ENCODE measurements at regions not wholly inside any gene's neighbourhood (a gene's known extent, or its start where the extent isn't known, plus 50 kb on each side); places are given as distances from the start of the nearest gene placed in this dataset.

DNA sequence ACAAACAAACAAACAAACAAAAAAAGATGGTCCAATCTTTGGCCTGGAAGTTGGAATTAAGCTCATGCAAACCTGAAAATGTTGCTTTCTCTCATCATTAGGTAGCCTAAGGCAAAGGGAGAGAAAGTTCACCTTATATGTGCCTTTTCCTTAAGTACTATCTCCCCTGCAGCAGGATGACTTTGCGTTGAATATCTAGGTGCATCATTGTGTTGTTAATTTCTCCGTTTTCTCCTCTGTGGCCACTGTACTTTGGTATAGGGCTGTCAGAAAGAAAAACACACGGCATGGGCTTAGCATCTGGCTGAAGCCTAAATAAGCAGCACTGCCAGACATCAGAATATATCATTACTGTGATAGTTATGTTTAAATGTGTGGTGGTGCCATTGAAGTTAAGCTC lies 345.5 kb downstream of the BCAT1 start:
- DNase-seq (ENCODE audit: low spot score), result no peak

DNA sequence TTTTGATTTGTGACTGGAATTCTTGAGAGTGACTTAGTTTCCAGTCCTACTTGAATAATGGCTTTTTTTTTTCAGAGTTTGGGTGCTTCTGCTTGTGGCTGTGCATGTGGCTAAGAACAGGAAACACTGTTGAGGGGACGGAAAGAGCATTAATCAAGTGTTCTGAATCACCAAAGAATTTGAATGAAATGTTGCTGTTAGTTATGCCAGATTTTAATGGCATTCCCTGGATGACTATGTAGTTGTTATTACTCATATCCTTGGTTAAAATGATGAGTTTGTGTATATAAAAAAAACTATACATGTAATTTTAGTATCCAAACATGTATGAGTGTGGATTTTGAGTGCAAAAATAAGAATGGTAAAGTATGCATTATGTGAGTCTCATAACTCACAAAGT lies 347.9 kb downstream of the BCAT1 start:
- DNase-seq (ENCODE audit: low spot score), result peak; percentile 70

DNA sequence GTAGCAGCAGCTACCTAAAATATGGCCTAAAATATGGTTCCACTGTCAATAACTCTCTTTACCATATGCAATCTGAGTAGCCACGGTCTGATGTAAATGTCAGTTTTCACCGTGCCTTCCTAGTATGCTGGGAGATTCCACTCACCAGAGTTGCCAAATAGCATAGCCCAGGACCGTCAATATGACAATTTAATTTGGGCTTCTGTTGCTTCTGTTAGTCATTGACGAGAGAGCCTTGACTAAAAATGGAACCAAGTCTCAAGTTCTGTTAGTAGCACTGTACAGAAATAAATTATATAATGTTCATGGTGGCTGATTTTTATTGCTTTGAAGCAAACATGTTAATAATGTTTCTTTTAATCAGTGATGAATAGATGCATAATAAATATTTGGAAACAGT lies 348.4 kb downstream of the BCAT1 start:
- DNase-seq (ENCODE audit: low spot score), result no peak

DNA sequence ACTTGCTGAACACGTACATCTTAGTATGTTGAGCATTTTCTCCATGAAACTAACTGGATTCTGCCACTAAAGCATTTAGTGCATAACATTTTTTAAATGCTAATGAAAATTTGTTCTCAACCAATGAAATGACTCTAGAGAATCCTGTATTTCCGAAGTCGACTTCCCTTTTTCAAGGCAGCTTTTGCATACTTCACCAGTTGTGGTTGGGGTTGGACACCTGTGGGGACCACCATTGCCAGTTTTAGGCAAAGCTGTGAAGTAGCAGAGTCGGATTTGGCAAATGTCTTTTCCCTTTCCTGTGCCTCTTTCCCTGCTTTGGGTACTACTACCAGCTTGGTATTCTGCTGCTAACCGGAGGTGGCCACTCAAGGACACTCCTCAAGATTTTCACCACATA lies 349.2 kb downstream of the BCAT1 start:
- no peak for DNase-seq (ENCODE audit: low spot score)

DNA sequence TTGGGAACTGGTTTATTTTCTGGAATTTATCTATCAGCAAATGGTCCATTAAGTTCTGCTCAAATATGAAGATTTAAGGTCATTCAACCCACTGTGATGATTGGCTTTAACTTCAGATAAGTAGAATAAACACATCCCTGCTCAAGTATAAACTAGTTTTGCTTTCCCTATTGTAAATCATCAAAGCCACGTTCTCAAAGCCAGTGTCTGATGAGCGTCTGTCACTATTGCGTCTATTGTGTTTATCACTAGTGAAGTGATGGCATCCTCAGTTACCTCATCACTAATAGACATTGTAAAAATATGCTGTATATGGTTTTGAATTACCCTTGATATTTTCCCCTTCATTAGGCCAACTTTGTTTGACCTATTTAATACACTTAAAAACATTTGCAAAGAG lies 351.3 kb downstream of the BCAT1 start:
- DNase-seq (ENCODE audit: low spot score), result no peak

DNA sequence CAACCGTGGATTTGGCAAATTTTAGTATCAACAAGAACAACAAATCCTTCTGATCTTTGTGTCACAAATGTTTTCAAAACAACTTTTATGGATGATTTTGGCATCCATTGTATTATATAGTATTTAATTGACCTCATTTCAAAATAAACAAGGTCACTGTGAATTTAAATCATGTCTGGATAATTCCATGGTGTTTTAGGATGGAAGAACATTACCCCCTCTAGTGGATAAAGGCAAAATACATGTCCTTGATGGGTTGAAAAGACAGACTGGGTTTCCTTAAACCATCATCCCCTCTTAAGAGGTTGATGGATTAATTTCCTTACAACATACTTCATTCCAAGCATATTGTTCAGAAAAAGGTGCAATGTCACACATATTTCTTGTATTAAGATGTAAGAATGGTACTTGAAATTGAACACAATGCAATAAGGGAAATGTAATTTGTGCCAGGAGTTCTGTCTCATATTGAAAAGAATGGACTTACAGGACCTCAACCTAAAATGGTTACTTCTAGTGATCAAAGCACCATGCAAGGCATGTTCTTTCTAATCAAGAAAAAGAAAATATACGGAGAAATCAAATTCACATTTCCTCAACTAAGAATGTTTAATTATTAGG lies 352.0 kb downstream of the BCAT1 start:
- peak; percentile 27 for DNase-seq (ENCODE audit: low spot score)

DNA sequence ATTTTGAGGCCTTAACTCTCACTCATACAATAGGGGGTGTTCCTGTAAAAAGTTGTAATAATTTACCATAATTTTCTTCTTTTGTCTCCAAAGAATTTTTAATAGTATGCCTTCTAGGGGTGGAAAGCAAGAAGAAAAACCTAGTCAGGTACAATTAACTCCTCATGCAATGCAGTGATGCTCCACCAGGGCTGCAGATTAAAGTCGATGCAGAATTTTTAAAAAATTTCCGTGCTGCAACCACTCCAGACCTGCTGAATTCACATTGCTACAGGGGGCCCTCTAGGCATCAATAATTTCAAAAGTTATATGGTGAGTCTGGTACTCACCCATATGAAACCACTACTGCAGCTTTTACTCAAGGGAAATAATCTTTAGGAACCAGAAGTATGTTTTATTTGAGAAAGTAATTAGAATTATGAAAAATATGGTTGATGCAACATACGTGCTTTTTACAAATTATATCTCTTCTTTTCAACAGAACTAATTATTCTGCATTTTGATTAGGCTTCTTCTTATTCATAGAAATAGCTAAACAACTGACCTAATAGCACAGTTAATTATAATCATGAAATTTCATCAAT lies 353.2 kb downstream of the BCAT1 start:
- no peak for DNase-seq (ENCODE audit: low spot score)

DNA sequence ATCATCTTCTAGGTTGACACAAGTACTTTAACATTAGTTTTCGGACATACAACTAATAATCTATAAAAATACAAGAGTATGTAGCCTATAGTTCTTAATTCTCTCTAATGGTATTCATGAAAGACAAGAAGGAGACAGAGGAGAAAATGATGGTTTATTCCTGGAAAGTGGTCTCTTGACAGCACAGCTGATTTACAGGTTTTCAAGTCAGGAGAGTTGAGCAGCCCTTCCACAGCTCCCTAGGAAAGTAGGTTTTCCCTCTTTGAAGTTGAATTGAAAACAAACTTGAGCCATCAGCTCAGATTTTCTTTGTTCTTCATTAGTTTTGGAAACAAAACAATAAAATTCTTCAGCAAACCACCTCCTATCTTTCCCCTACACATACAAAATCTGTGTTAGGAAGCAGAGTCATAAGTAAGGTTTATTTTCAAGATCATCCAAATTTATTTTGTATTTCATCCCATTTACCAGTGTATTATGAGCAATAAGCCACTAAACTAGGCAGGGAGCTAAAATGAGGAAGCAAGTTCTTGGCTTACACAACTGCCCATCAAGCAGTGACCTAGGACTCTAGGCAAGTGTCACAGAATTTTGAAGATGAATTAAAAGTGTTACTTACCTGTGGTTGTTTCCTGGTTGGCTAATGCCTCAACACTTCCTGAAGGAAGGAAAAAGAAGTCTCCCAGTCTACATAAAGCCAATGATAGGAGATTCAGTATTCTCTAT lies 357.0 kb downstream of the BCAT1 start:
- DNase-seq (ENCODE audit: low spot score), result no peak

DNA sequence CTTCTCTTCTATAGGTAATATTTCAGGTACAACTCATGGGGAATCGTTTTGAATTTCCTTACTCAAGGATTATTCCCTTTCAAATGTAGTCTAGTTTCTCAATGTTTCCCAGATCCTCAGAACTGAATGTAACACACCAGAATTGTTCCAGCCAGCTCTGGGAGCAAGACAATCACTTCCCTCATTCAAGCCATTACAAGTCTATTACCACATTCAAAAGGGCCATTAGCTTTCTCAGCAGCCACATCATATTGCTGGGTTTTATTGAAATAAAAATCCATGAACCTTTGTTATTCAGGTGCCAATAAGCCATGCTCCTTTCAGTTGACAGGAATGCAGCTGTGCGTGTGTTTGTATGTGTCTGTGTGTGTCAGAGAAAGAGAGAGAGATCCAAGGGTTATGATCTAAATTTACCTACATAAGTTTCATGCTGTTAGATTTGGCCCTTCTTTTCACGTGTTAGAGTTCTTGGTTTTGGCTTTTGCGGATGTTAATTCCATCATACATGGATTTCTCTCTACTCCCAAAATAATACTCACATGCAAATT lies 357.7 kb downstream of the BCAT1 start:
- DNase-seq (ENCODE audit: low spot score), result no peak

DNA sequence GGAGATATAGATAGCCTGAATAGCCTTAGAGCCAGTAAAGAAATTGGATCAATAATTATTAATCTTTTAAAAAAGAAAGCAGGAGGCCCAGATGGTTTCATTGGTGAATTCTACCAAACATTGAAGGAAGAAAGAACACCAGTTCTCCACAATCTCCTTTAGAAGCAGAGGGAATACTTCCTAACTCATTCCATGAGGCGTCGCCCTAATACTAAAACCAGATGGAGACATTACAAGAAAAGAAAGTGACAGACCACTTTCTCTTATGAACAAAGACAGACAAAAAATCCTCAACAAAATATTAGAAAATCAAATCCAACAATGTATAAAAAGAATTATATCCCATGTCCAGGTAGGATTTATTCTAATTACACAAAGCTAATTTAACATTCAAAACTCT lies 362.6 kb downstream of the BCAT1 start:
- DNase-seq (ENCODE audit: low spot score), result no peak

DNA sequence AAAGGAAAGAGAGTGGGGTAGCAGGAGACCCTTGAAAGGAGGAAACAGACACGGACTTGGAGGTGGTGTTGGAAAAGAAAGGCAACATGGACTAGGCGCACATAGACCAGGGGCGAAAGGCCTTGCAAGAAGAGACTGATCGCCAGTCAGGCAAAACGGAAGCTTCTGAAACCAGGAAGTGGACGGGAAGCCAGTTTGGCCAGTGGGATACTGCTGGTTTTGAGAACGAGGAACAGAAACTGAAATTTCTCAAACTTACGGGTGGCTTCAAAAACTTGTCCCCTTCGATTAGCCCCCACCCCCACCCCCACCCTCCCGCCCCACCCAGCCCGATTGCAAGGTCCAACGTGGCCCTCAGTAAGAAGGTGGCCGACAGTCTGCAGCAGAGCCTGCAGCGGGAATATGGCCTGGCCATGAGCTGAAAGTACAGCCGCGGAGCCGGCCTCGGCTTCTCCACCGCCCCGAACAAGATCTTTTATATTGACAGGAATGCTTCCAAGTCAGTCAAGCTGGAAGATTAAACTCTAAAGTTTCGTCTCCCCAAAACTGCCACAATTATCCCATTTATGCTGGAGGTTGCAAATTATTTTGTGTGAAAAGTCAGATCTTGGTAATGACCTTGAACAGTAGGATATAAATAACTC lies 364.7 kb downstream of the BCAT1 start:
- DNase-seq (ENCODE audit: low spot score), result no peak

DNA sequence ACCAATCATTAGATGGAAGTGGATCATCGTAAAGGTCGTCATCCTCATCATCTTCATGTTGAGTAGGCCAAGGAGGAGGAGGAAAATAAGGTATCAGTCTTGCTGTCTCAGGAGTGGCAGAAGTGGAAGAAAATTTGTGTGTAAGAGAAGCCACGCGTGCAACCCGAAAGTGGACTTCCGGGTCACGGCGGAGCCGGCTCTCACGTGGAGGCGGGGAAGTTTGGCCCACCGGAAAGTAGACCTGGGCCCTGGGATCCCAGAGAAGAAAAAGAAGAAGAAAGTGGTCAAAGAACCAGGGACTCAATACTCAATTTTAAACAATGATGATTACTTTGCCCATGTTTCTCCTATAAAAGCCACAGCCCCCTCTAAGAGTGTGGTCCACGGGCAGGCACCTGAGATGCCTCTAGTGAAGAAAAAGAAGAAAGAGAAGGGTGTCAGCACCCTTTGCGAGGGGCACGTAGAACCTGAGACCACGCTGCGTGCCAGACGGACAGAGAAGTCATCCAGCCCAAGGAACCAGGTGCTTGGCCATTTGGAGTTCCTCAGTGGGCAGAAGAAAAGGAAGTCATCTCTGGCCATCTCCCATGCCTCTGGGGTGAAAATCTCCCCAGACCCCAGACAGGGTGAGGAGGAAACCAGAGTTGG lies 365.8 kb downstream of the BCAT1 start:
- DNase-seq (ENCODE audit: low spot score), result no peak

DNA sequence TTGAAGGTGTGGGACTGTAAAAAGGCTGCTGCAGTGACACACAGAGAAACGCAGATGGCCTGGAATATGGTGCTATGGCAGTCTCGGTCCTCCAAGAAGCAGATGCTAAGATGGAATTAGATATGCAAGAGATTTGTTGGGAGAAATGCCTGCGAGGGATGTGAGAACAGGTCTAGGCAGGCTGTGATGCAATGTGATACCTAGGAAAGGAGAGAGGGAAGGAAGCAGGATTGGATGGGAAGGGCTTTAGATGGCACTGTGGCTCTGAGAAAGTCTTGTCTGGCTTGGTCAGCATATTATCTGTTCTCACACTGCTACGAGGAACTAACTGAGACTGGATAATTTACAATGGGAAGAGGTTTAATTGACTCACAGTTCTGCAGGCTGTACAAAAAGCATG lies 374.4 kb downstream of the BCAT1 start:
- DNase-seq (ENCODE audit: low spot score), result no peak

DNA sequence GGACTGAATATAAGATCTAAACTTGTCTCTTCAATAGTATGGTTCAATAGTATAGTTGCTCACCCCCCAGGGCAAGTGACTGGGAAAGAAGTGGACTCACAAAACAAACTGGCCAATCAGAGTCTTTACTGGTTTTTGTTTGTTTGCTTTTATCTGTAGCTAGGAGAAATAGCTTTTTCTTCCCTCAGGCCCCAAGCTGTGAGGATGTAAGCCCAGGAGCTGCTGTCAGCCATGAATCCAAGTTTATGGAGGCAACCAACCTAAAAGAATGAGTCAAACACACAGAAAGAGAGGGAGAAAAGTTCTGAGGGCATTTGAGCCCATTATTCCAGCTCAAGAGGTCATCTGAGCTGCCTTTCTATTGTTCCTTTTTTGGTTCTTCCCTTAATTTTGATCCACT lies 375.3 kb downstream of the BCAT1 start:
- no peak for DNase-seq (ENCODE audit: low spot score)

DNA sequence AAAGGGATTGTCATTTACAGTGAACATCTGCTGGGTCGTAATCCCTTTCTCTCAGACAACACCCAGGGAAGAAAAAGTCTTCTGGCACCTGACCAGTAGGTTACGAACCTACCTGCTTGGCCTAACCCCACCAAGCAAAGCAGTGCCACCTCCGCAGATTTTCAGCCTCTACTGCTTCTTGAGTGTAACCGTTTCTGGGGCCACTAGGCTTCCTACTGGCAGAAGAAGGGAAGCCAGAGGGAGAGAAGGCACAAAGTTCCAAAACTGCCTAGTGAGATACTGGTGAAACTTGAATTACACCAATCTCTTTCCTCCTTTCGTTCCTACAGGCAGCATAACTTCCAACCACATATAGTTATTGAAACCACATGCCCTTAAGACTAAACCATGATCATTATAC lies 383.6 kb downstream of the BCAT1 start:
- DNase-seq (ENCODE audit: low spot score), result no peak

DNA sequence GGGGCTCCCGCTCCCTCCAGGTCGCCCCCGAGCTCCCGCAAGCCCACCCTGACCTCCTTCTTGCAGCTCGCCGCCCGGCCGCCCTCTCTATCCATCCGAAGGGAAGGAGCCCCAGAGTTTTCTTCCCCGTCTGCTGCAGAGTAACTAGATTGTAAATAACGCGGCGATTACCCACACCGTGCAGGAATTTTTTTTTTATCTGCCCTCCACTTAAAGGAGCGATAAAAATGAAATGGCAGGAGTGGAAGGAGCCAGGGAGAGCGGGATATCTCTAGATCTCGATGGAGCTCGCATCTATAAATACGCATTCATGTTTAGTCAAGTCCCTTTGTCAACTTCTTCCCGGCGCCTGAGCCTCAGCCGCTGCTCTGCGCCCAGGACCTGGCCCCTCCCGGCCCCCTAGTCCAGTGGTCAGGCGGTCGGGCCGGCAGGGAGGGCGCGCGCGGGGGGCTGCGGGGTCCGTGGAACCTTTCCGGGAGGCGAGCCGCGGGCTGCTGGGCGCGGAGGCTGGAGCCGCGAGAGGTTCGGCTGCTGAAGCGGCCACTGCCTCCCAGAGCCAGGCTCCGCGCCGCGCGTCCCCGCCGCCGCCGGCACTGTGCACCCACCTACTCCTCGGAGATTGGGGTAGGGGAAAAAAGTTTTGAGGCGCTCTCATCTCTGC lies 386.0 kb downstream of the BCAT1 start:
- DNase-seq (ENCODE audit: low spot score), result peak; percentile 45

DNA sequence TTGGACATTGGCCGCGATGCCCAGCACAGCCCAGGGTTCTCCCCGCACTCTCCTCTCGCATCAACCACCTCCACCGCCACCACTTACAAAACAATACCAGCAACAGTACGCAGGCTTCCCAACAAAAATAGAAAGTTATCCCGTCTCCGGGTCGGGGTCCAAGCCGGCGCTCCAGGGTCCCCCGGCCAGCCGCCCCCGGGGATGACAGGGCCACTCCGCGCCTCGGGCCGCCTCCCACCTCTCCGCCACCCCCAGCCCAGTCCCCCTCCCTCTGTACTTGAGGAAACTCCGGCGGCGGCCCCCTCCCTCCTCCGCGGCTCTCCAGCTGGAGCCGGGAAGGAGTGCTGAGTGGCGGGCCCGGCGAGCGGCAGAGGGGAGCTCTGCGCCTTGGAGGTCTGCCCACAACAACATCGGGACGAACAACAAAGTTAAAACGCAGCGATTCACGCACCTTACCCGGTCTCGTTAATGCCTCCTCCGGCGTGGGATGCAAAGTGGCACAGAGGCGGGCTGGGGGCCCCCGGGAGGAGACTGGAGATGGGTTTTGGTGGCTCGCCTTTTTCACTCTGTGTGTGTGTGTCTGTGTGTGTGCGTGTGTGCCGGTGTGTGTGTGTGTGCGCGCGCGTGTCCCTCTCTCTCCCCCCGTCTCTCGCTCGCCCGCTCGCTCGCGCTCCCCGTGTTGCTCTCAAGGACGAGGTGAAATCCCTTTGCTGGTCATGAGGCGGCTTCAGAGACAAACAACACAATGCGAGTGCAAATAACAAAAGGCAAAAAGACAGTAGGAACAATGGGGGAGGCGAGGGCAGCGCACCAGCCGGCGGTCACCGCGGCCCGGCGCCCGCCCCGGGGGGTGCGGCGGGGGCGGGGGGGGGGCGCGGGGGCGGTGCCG lies 386.8 kb downstream of the BCAT1 start:
- peak; percentile 72 for DNase-seq (ENCODE audit: low spot score)

DNA sequence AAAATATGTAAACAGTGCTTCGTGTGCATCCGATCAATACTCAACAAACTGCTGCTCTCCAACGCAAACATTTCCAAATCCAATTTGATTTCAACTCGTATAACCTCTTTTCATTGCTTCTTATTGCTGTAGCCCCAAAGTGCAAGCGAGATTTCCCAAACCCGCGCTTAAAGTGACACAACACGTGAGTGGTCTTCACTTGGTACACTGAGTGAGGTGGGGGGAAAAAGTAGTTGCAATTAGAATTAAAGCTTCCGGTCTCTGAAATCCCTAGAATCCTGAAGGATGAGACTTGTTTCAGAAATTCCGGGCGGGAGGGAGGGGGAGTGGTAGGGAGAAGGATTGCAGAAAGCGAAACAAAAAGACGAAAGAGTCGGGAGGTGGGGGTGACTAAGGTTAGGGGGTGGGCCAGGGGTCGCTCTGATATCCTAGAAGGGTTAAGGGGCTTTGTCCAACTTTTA lies 387.5 kb downstream of the BCAT1 start:
- DNase-seq (ENCODE audit: low spot score), result peak; percentile 59

DNA sequence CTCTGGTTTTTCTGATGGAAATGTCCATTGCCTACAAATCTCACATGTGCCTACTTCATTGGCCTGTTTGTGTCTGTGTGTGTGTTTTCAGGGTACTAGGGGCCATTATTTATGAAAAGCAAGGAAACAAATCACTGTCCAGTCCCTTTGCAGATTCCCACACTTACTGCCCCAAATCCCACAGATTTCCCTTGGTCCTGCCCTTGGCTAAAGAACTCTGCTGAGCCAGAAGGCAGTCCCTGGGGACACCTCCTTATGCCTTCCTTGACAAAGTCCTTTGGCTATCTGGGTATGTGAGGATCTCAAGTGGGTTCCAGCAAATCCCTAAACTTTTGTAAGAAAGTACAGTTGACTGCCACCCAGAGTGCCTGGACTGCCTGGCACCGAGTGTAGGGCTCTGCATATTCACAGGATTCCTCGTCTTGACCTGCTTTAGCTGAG lies 388.1 kb downstream of the BCAT1 start:
- no peak for DNase-seq (ENCODE audit: low spot score)

DNA sequence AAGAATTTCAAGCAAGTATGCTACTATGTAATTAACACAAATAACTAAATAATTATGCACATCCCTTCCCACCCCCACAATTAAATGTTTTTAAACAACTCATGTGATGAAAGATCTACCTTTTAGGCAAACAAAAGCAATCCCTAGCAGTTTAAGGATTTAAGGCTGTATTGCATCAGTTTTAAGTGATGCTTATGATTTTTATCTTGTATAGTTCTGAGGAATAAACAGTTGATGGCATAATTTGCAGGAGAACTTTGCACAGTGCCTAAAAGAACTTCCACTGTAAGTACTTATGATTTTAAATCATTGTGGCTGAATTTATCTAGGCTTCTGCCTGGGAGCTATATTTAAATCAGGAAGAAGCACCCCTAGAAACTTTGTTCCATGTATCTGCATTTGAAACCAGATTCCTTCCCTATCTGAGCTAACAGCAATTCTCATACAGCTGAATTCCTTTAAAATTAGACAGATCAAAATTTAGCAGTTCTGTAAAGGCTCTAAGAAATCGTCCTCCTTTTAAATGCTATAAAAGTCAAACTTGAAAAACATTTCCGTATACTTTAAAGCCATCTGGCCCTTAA lies 388.6 kb downstream of the BCAT1 start:
- no peak for DNase-seq (ENCODE audit: low spot score)
